Lower leg skin (tissue), 4 donors: ENCODE measurements at regions not wholly inside any gene's neighbourhood (a gene's known extent, or its start where the extent isn't known, plus 50 kb on each side); places are given as distances from the start of the nearest gene placed in this dataset.
"Not testable (repeated sequence)": the region's sequence is repeated elsewhere in the genome, so short reads cannot be mapped to it uniquely, and the experiment has no call there.

Experiments used
- DNase-seq, 2 donors: peaks; one replicate each; pipeline ENCODE4 v3.0.0-alpha.2; 2019; ENCODE audit warnings: low spot score in 2 of 2
- H3K4me3 ChIP-seq: fragments of 200-600 bp; sonication (generic); 2 replicates; pipeline ENCODE4 v1.5.1; 2017; ENCODE audit warnings: mild to moderate bottlenecking, low read depth; ENCODE audit not compliant: poor library complexity, severe bottlenecking
- CTCF ChIP-seq, 3 donors: fragments of 450-650 bp; IDR thresholded peaks; one replicate each; pipeline ENCODE4 v1.5.1; 2016; ENCODE audit warnings: antibody characterized with exemption in 3 of 3, mild to moderate bottlenecking in 3 of 3, moderate library complexity in 2 of 3
- POLR2A ChIP-seq, 2 donors: fragments of 450-650 bp; IDR thresholded peaks; one replicate each; pipeline ENCODE4 v1.6.1; 2016 to 2017; ENCODE audit warnings: antibody characterized with exemption in 2 of 2, mild to moderate bottlenecking in 1 of 2, moderate library complexity in 1 of 2
- WGBS, 2 donors: methylation state at CpG; one replicate each; pipeline ENCODE4 v1.1.5; 2018; 5-methylcytosine and 5-hydroxymethylcytosine counted together
- intact Hi-C: fragments of 100-400 bp; cut with DNase I; formaldehyde crosslinking; loops from one replicate; pipeline ENCODE4 v1.15.0; 2023; ENCODE audit warnings: low total_unique reads

DNA sequence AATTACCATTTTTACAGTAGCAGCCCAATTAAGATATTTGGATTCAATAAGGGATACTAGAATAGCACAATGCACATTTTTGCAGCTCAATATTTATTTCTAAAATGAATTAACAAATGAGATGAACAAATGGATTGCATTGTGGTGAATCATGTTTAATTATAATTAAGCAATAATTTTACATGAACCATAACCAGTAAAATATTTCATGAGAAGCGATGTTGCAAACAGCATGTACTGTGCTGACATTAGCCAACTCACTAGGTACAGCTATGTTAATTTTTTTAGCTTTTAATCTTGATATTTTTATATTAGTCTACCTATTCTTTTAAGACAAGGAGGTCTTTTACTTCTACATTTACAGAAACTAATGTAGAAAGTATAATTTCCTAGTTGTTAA lies 399.1 kb upstream of the AKR1E2 start:
- TF ChIP-seq POLR2A (IDR thresholded peaks at IDR 0.05) (no peak), CTCF (IDR thresholded peaks at IDR 0.05) (no peak)
- 34 to 61% methylated on average over 1 of the region's 1 CpG for WGBS, 2 donors
- DNase-seq: no peak
- no peak overlapping the region for H3K4me3 ChIP-seq
- intact Hi-C loops: no loop called here

GRCh38 chr10:4409319-4409718 lies 416.7 kb upstream of the AKR1E2 start:
- no peak overlapping the region for H3K4me3 ChIP-seq
- no peak for TF ChIP-seq POLR2A (IDR thresholded peaks at IDR 0.05)
- TF ChIP-seq CTCF (IDR thresholded peaks at IDR 0.05): no peak
- 84 to 92% methylated on average over 2 of the region's 2 CpGs for WGBS, 2 donors
- intact Hi-C loops: no loop called here
- no peak for DNase-seq

DNA sequence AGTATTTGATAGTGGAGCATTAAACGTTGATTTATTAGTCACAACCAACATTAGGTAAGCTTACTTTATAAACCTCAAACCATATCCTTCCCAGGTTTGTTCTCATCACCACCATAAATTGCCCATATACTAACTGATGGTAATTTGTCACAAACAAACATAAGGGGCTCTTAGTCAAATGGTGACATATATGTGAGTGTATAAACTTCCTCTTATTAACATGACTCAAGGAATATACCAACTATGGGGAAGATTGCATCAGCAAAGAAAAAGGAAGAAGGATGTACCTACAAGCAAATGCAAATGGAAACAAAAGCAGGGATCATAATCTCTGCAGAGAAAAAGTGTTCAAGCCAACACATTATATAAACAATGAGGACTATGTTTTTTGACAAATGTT lies 418.2 kb upstream of the AKR1E2 start:
- WGBS, 2 donors: 35 to 38% methylated on average over 1 of the region's 1 CpG
- intact Hi-C loops: no loop called here
- TF ChIP-seq POLR2A (IDR thresholded peaks at IDR 0.05) (no peak), CTCF (IDR thresholded peaks at IDR 0.05) (no peak)
- DNase-seq: no peak
- no peak overlapping the region for H3K4me3 ChIP-seq

DNA sequence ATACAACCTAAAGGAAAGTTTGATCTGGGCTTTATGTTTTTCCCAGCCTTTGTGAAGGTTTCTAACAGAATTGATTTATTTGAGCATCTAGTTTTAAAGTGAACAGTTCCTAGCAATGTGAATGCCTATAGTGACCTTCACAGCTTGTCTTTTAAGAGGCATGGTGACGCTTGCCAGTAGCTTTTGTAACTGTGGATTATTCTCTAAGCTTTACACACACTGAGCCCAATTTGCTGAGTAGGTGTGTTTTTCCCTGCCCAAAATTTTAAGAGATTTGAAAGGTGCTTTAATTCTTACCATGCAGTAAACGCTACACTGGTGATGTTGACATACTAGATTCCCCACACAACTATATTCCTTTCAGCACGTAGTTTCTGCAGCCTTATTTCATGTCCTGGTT lies 420.2 kb upstream of the AKR1E2 start:
- intact Hi-C loops: no loop called here
- WGBS, 2 donors: 98 to 100% methylated on average over 3 of the region's 3 CpGs
- no peak for DNase-seq
- H3K4me3 ChIP-seq: no peak overlapping the region
- TF ChIP-seq POLR2A (IDR thresholded peaks at IDR 0.05) (no peak), CTCF (IDR thresholded peaks at IDR 0.05) (no peak)

GRCh38 chr10:4403638-4404252 lies 422.3 kb upstream of the AKR1E2 start:
- 93 to 95% methylated on average over 24 of the region's 24 CpGs for WGBS, 2 donors
- H3K4me3 ChIP-seq: no peak overlapping the region
- intact Hi-C loops: no loop called here
- TF ChIP-seq POLR2A (IDR thresholded peaks at IDR 0.05): no peak
- TF ChIP-seq CTCF (IDR thresholded peaks at IDR 0.05): no peak
- no peak for DNase-seq

DNA sequence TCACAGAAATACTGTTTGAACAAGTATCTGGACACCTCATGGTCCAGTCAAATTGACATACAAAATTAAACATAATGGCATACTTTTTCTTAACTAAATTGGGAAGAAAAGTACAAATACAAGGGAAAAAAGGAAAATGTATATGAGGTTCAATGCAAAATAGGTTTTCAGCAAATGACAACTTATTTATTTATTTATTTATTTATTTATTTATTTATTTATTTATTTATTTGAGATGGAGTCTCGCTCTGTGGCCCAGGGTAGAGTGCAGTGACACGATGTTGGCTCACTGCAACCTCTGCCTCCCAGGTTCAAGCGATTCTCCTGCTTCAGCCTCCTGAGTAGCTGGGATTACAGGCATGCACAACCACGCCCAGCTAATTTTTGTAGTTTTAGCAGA lies 424.9 kb upstream of the AKR1E2 start:
- H3K4me3 ChIP-seq, intact Hi-C loops, DNase-seq: not testable (repeated sequence)
- 96 to 98% methylated on average over 4 of the region's 4 CpGs for WGBS, 2 donors
